ENCODE measurements at regions not wholly inside any gene's neighbourhood (a gene's known extent, or its start where the extent isn't known, plus 50 kb on each side); places are given as distances from the start of the nearest gene placed in this dataset.

DNA sequence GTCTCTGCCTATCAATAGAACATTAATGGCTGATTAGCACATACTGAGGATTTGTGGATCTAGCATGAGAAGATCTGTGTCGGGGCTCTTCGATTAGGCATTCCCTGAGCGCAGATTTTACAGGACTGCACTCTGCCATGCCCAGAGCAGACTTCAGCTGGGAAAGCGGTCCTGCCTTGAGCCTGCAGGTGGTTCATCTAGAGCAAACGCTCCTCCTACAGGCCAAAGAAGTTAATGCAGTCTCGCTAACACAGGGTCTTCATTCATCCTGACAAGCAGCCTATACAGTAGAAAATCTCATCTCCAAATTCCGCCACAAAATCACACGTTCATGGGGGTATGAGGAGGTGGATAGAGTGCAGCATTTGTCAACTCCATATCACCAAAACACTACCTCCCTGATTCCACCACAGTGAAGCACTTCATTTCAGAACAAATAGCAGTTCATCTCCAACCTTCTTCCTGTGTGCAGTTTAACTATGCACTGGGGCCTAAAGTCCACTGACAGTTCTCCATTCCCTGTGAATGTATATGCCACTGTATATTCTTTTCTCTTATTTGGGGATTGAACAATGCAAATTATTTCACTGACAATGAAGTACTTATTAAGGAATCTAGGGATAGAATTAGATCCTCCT, 405.8 kb downstream of the IGSF11 start:
- intact Hi-C loops (cut with DNase I): no loop called here
- Histone ChIP-seq H3K4me3 (ENCODE audit: low read length in 3 of 3) (no peak overlapping the region), H3K27ac (ENCODE audit: low read depth in 2 of 2, low read length in 2 of 2) (no peak overlapping the region), H3K36me3 (ENCODE audit: control insufficient read depth in 2 of 3, insufficient read depth in 3 of 3, low read length in 3 of 3) (no peaks in the 10 kb centered on the region), H3K9me3 (ENCODE audit: control insufficient read depth in 2 of 3, insufficient read depth in 1 of 3, low read length in 3 of 3) (no peaks in the 10 kb centered on the region), H3K27me3 (ENCODE audit: control insufficient read depth, insufficient read depth, low read length) (no peaks in the 10 kb centered on the region), H3K4me1 (ENCODE audit: control insufficient read depth in 2 of 3, insufficient read depth in 2 of 3, low read depth in 1 of 3, low read length in 3 of 3) (no peaks in the 10 kb centered on the region), H3K9ac (ENCODE audit: low read length in 3 of 3) (peak overlapping the region in 1 of 3 donors; percentile 30)
- TF ChIP-seq, protein P1, sequence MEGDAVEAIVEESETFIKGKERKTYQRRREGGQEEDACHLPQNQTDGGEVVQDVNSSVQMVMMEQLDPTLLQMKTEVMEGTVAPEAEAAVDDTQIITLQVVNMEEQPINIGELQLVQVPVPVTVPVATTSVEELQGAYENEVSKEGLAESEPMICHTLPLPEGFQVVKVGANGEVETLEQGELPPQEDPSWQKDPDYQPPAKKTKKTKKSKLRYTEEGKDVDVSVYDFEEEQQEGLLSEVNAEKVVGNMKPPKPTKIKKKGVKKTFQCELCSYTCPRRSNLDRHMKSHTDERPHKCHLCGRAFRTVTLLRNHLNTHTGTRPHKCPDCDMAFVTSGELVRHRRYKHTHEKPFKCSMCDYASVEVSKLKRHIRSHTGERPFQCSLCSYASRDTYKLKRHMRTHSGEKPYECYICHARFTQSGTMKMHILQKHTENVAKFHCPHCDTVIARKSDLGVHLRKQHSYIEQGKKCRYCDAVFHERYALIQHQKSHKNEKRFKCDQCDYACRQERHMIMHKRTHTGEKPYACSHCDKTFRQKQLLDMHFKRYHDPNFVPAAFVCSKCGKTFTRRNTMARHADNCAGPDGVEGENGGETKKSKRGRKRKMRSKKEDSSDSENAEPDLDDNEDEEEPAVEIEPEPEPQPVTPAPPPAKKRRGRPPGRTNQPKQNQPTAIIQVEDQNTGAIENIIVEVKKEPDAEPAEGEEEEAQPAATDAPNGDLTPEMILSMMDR (IDR thresholded peaks at IDR 0.05; ENCODE audit: borderline replicate concordance, extremely low read depth, insufficient read depth): peak; percentile 79
- DNase-seq (peak in 4 of 5 donors; percentile 81 to 87 (median 83)), FAIRE-seq (no peak)

DNA sequence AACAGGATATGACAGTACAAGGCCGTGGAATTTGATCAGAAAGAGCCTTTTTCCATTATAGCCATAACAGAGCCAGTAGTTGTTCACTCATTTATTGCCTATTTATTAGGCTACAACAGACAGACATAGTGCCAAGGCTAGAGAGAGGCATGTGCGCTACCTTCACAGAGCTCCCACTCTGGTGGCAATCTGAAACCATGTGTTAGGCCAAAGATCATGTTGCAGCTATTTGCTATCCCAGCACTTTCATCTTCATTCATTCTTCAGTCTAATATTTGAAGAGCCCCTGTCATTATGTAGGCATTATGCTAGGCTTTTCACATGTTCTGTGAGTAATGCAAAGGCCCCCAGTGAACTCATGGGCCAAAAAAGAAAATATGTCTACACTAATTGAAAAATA, 404.8 kb downstream of the IGSF11 start:
- no peak for FAIRE-seq
- intact Hi-C loops (cut with DNase I): no loop called here

DNA sequence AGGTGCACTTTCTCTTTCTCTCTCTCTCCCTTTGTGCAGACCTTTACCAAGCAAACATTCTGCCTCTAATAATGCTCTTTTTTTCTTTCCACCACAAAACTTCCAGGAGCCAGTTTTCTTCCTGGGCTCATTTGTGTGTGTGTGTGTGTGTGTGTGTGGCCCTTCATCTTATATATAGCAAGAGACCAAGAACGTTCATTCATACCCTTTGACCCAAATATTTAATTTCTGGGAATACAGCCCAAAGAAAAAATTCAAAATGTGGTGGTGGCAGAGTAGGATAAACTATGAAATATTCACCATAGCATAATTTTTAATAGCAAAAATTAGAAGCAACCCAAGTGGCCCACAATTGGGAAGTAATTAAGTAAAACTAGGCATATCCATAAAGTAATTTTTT, 398.9 kb downstream of the IGSF11 start:
- DNase-seq (no peak), FAIRE-seq (no peak)
- intact Hi-C loops (cut with DNase I): no loop called here
- no peaks in the 10 kb centered on the region for H3K4me1 ChIP-seq (ENCODE audit: control insufficient read depth in 2 of 3, insufficient read depth in 2 of 3, low read depth in 1 of 3, low read length in 3 of 3)
- no peaks in the 10 kb centered on the region for H3K9me3 ChIP-seq (ENCODE audit: control insufficient read depth in 2 of 3, insufficient read depth in 1 of 3, low read length in 3 of 3)
- H3K4me3 ChIP-seq (ENCODE audit: low read length in 3 of 3): no peak overlapping the region
- no peaks in the 10 kb centered on the region for H3K36me3 ChIP-seq (ENCODE audit: control insufficient read depth in 2 of 3, insufficient read depth in 3 of 3, low read length in 3 of 3)
- no peaks in the 10 kb centered on the region for H3K27me3 ChIP-seq (ENCODE audit: control insufficient read depth, insufficient read depth, low read length)
- TF ChIP-seq, protein P1 (IDR thresholded peaks at IDR 0.05; ENCODE audit: borderline replicate concordance, extremely low read depth, insufficient read depth): no peak
- H3K27ac ChIP-seq (ENCODE audit: low read depth in 2 of 2, low read length in 2 of 2): no peak overlapping the region
- no peak overlapping the region for H3K9ac ChIP-seq (ENCODE audit: low read length in 3 of 3)

More for the DNA sequence above, 404.8 kb downstream of the IGSF11 start:
- Histone ChIP-seq H3K27ac (ENCODE audit: low read depth in 2 of 2, low read length in 2 of 2) (no peak overlapping the region), H3K9me3 (ENCODE audit: control insufficient read depth in 2 of 3, insufficient read depth in 1 of 3, low read length in 3 of 3) (no peaks in the 10 kb centered on the region), H3K9ac (ENCODE audit: low read length in 3 of 3) (no peak overlapping the region), H3K4me1 (ENCODE audit: control insufficient read depth in 2 of 3, insufficient read depth in 2 of 3, low read depth in 1 of 3, low read length in 3 of 3) (no peaks in the 10 kb centered on the region), H3K27me3 (ENCODE audit: control insufficient read depth, insufficient read depth, low read length) (no peaks in the 10 kb centered on the region), H3K4me3 (ENCODE audit: low read length in 3 of 3) (no peak overlapping the region), H3K36me3 (ENCODE audit: control insufficient read depth in 2 of 3, insufficient read depth in 3 of 3, low read length in 3 of 3) (no peaks in the 10 kb centered on the region)
- TF ChIP-seq, protein P1 (IDR thresholded peaks at IDR 0.05; ENCODE audit: borderline replicate concordance, extremely low read depth, insufficient read depth): no peak
- DNase-seq: no peak

DNA sequence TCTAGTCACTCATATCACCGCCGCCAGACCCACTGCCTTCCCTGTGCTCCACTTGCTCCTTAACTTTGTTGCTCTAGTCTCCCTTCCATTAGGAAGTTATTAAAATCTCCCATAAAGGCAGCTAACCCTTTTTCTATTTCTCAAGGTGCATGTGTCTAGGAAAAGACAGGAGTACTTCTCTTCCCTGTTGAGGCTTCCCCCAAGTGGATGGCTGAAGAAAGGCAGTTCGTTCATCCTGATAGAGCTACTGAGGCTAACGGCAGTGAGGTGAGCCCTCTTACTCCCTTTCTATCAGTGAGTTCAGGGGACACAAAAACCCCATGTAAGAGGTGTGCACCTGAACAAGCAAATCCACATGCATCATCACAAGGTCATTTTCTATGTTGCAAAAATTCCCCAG, 397.8 kb downstream of the IGSF11 start:
- FAIRE-seq: no peak
- intact Hi-C loops (cut with DNase I): no loop called here
- no peak overlapping the region for H3K9ac ChIP-seq (ENCODE audit: low read length in 3 of 3)
- H3K4me3 ChIP-seq (ENCODE audit: low read length in 3 of 3): no peak overlapping the region
- no peaks in the 10 kb centered on the region for H3K27me3 ChIP-seq (ENCODE audit: control insufficient read depth, insufficient read depth, low read length)
- H3K27ac ChIP-seq (ENCODE audit: low read depth in 2 of 2, low read length in 2 of 2): no peak overlapping the region
- no peaks in the 10 kb centered on the region for H3K36me3 ChIP-seq (ENCODE audit: control insufficient read depth in 2 of 3, insufficient read depth in 3 of 3, low read length in 3 of 3)
- DNase-seq: peak in 1 of 5 donors; percentile 23
- H3K9me3 ChIP-seq (ENCODE audit: control insufficient read depth in 2 of 3, insufficient read depth in 1 of 3, low read length in 3 of 3): no peaks in the 10 kb centered on the region
- no peaks in the 10 kb centered on the region for H3K4me1 ChIP-seq (ENCODE audit: control insufficient read depth in 2 of 3, insufficient read depth in 2 of 3, low read depth in 1 of 3, low read length in 3 of 3)
- TF ChIP-seq, protein P1 (IDR thresholded peaks at IDR 0.05; ENCODE audit: borderline replicate concordance, extremely low read depth, insufficient read depth): no peak

All from kidney (tissue), 13 donors.